AG09309 (cell line): ENCODE measurements at regions not wholly inside any gene's neighbourhood (a gene's known extent, or its start where the extent isn't known, plus 50 kb on each side); places are given as distances from the start of the nearest gene placed in this dataset.

Experiments
- DNase-seq: peaks from one replicate; pipeline ENCODE4 v3.0.0-alpha.2; 2010; ENCODE audit warnings: low read depth
- H3K4me3 ChIP-seq: 2 replicates; pipeline ENCODE4 v1.5.1; 2011; ENCODE audit warnings: mild to moderate bottlenecking, low read depth, low read length, moderate library complexity; ENCODE audit not compliant: control insufficient read depth
- CTCF ChIP-seq: IDR thresholded peaks from 2 replicates; pipeline ENCODE4 v1.5.1; 2011; ENCODE audit warnings: mild to moderate bottlenecking, low read depth, low read length, inconsistent platforms; ENCODE audit not compliant: insufficient read depth, control insufficient read depth; ENCODE audit errors: missing control alignments

GRCh38 chr1:187047298-187047697 lies 218.5 kb downstream of the PLA2G4A start:
- H3K4me3 ChIP-seq = no peak overlapping the region
- no peak for DNase-seq
- no peak for TF ChIP-seq CTCF

- TF ChIP-seq CTCF = peak; percentile 52
- peak; percentile 11 for DNase-seq
These were observed 223.0 kb downstream of the PLA2G4A start for GRCh38 chr1:187051618-187052232.

GRCh38 chr1:187053876-187054275 lies 225.1 kb downstream of the PLA2G4A start:
- H3K4me3 ChIP-seq = no peak overlapping the region

More at GRCh38 chr1:187051618-187052232, 223.0 kb downstream of the PLA2G4A start:
- H3K4me3 ChIP-seq = no peak overlapping the region

DNA sequence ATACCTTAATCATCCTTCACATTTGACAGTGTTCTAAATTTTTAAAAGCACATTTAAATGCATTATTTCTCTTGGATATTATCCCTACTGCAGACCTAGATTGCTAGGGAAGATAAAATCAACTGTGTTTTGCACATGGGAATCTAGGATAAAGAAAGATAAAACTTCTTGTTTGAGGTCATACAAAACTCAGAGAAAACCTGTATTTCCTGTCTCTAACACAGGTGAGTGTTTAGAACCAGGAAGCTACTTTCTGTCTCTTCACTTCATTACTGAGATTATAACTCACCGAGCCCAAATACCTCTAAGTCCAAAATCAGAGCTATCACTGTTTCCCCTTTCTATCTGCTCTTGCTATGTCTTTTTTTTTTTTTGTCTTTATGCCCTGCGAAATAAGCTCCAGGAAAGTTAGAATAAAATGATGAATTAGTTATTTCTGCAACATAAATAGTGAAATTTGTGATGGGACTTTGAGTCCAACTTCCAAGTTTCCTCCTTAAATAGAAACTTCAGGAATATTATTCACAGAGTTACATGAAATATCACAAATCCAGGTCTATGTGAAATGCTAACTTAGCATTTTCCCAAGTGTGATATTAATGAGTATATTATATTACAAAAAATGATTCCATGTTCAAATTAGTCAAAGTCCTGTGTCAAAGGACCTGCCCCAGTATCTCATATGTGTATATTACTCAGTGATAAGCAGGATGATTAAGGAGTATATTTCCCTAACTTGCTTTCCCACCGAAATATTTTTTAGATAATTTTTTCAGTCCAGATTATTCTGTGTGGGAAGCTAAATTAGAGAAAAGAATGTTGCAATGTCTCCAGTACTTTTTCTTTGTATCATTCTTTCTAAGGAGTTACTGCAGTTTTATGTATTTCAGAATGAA lies 226.4 kb downstream of the PLA2G4A start:
- no peak for DNase-seq
- no peak for TF ChIP-seq CTCF

More at GRCh38 chr1:187053876-187054275, 225.1 kb downstream of the PLA2G4A start:
- no peak for TF ChIP-seq CTCF
- no peak for DNase-seq

DNA sequence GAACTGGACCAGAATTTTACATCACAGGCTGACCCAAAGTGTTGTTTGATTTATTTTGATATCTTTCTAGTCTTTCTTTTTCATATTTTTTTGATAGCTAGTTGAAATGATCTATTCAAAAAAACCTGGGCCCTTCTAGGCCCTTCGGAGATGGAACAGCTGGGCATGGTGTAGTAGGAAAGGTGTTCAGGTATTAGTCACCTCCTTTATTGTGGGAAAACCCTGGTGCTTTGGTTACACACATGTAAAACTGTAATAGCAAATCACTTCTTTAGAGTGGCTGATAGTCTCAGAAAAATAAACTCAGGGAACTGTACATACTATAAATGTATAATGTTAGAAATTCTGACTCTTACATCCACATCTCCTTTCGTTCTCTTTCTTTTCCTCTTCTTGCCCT lies 234.5 kb downstream of the PLA2G4A start:
- DNase-seq = no peak
- no peak for TF ChIP-seq CTCF
- H3K4me3 ChIP-seq = no peak overlapping the region

More for the DNA sequence above, 226.4 kb downstream of the PLA2G4A start:
- no peak overlapping the region for H3K4me3 ChIP-seq

DNA sequence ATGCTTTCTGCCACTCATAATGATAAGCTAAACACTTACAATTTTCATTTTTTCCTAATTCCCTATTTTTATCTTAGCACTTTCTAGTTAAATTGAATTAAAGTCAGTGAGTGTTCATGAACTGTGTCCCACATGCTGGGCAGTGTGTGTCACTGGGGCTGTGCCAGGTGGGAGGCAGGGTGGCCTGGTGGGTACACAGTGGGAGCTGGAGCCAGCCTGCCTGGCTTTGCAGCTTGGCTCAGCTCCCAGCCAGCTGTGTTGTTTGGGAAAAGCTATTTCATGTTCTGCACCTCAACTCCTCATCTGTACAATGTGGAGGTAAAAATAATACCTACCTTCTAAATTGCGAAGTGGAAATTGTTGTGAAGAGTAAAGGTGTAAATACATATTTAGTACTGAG lies 238.4 kb downstream of the PLA2G4A start:
- no peak for DNase-seq
- no peak for TF ChIP-seq CTCF
- no peak overlapping the region for H3K4me3 ChIP-seq
